Tibial nerve (tissue), 4 donors: ENCODE measurements at regions not wholly inside any gene's neighbourhood (a gene's known extent, or its start where the extent isn't known, plus 50 kb on each side); places are given as distances from the start of the nearest gene placed in this dataset.

Source experiments
- DNase-seq, 2 donors: peaks; one replicate each; pipeline ENCODE4 v3.0.0-alpha.2; 2019; ENCODE audit warnings: low spot score in 2 of 2
- H3K27ac ChIP-seq, 4 donors: fragments of 200-600 bp; sonication (generic) in 3 of 4; one replicate each; pipeline ENCODE4 v1.5.1; 2017 to 2019; ENCODE audit warnings: mild to moderate bottlenecking in 1 of 4
- H3K27me3 ChIP-seq, 2 donors: fragments of 200-600 bp; sonication (generic) in 1 of 2; one replicate each; pipeline versions ENCODE4 v1.5.1 to v1.6.0; 2017 to 2019
- H3K36me3 ChIP-seq, 3 donors: fragments of 200-600 bp; sonication (generic); one replicate each; pipeline ENCODE4 v1.5.1; 2018 to 2019
- H3K4me1 ChIP-seq, 4 donors: fragments of 200-600 bp; sonication (generic) in 3 of 4; one replicate each; pipeline ENCODE4 v1.5.1; 2017 to 2019
- H3K4me3 ChIP-seq, 4 donors: fragments of 200-600 bp; sonication (generic) in 3 of 4; one replicate each; pipeline ENCODE4 v1.5.1; 2017 to 2019; ENCODE audit warnings: mild to moderate bottlenecking in 1 of 4, moderate library complexity in 1 of 4
- H3K9me3 ChIP-seq, 4 donors: fragments of 200-600 bp; sonication (generic) in 3 of 4; one replicate each; pipeline ENCODE4 v1.5.1; 2017 to 2019
- EP300 ChIP-seq, 2 donors: sonication (generic); formaldehyde crosslinking; IDR thresholded peaks; one replicate each; pipeline ENCODE4 v1.6.1; 2017; ENCODE audit warnings: antibody characterized with exemption in 2 of 2, mild to moderate bottlenecking in 1 of 2
- POLR2A ChIP-seq, 2 donors: fragments of 450-650 bp; IDR thresholded peaks; one replicate each; pipeline ENCODE4 v1.6.1; 2017; ENCODE audit warnings: antibody characterized with exemption in 2 of 2, mild to moderate bottlenecking in 2 of 2, moderate library complexity in 2 of 2
- WGBS, 2 donors: methylation state at CpG; one replicate each; pipeline ENCODE4 v1.1.5; 2018; 5-methylcytosine and 5-hydroxymethylcytosine counted together
- TF ChIP-seq, protein P1 (sequence below), 5 experiments: fragments of 200-600 bp in 3 of 5; fragments of 450-650 bp in 2 of 5; sonication (generic) in 3 of 5; IDR thresholded peaks; one replicate each; pipeline ENCODE4 v1.5.1; 2016 to 2019; ENCODE audit warnings: antibody characterized with exemption in 5 of 5, mild to moderate bottlenecking in 3 of 5, moderate library complexity in 2 of 5

DNA sequence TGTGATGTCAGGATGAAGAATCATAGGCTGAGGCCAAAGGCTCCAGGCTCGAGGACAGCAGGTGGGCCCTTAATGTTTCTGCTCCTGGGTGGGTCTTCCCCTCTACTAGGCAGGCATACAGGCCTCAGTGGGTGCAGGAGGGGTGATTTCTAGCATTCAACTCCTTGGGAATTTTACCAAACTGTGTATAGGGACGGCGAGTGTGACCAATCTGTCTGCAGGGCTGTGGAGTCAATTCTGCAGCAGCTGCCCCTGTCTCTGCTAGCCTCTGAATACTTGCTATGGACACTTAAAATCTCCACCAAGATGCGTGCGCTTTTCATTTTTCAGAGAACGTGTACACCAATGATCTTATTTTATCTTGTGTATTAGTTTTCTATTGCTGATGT, 115.5 kb downstream of the WDR11 start:
- Histone ChIP-seq H3K4me3 (no peak overlapping the region), H3K27me3 (no peaks in the 10 kb centered on the region), H3K9me3 (no peaks in the 10 kb centered on the region), H3K36me3 (no peaks in the 10 kb centered on the region), H3K27ac (no peak overlapping the region), H3K4me1 (peaks cover 0 to 6% (median 0%) of the 10 kb centered on the region in 4 donors)
- TF ChIP-seq EP300 (IDR thresholded peaks at IDR 0.05) (no peak), POLR2A (IDR thresholded peaks at IDR 0.05) (no peak)
- TF ChIP-seq, protein P1, sequence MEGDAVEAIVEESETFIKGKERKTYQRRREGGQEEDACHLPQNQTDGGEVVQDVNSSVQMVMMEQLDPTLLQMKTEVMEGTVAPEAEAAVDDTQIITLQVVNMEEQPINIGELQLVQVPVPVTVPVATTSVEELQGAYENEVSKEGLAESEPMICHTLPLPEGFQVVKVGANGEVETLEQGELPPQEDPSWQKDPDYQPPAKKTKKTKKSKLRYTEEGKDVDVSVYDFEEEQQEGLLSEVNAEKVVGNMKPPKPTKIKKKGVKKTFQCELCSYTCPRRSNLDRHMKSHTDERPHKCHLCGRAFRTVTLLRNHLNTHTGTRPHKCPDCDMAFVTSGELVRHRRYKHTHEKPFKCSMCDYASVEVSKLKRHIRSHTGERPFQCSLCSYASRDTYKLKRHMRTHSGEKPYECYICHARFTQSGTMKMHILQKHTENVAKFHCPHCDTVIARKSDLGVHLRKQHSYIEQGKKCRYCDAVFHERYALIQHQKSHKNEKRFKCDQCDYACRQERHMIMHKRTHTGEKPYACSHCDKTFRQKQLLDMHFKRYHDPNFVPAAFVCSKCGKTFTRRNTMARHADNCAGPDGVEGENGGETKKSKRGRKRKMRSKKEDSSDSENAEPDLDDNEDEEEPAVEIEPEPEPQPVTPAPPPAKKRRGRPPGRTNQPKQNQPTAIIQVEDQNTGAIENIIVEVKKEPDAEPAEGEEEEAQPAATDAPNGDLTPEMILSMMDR (IDR thresholded peaks at IDR 0.05): no peak
- 80 to 86% methylated on average over 6 of the region's 6 CpGs for WGBS, 2 donors
- no peak for DNase-seq

DNA sequence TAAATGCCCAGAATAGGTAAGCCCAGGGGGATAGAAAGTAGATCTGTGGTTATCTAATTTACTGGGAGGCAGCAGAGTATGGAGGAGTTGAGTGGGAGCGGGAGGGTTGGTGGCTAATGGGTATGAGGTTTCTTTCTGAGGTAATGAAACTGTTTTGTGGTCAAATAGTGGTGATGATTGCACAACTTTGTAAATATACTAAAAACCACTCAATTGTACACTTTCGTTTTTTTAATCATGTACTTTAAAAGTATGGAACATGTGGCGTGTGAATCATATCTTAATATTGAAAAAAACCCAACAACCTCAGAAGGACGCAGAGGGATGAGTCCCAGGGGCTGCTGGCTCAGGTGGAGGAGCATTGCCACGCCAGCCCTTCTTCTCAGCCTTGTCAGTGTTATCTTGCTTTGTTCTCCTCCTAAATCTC, 118.1 kb downstream of the WDR11 start:
- DNase-seq: no peak
- Histone ChIP-seq H3K4me3 (no peak overlapping the region), H3K36me3 (no peaks in the 10 kb centered on the region), H3K27me3 (no peaks in the 10 kb centered on the region), H3K27ac (no peak overlapping the region), H3K4me1 (no peaks in the 10 kb centered on the region), H3K9me3 (peaks cover 0 to 13% (median 0%) of the 10 kb centered on the region in 4 donors)
- WGBS, 2 donors: 77 to 91% methylated on average over 5 of the region's 5 CpGs
- no peak for TF ChIP-seq POLR2A (IDR thresholded peaks at IDR 0.05)
- TF ChIP-seq, protein P1 (IDR thresholded peaks at IDR 0.05): no peak
- TF ChIP-seq EP300 (IDR thresholded peaks at IDR 0.05): no peak

DNA sequence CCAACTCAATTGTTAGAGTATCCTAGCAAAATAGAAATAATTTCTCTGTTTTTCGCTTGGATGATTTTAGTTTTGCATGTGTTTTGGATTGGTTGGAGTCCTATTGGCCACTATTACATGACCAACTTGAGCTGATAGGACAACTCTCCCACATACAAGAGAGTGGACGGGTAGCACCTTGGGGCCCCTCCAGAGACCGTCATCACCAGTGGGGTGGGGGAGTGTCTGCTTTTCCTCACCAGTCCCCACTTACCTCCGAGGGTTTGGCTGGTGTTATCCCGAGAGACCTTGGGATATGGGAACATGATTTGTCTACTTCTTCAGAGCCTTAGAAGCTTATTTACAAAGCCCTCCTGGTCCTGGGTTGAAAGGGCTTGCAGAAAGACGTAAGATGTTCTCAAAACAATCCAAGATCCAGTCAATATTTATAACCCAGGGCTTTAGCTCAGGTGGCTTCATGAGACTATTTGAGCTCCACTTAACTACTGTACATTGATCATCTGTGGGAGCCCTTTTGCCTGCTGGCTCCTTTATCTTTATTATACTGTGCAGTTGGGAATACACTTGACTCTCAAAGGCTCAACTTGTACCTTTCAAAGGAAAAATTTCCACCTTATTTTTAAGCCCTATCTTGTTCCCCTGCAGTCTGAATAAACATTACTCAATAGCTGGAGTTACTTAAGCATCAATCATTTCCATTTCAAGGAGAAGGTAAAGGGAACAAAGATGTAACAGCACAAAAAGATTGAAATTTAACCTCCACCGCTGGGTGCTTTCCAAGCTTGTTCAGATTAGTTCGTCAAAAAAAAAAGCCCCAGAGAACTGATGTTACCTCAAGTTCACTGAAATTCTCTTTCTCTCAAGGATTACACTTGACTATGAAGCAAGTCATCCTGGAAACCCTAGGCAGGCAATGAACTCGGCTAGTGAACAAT, 119.7 kb downstream of the WDR11 start:
- no peak overlapping the region for H3K4me3 ChIP-seq
- no peak overlapping the region for H3K27ac ChIP-seq
- WGBS, 2 donors: 79 to 85% methylated on average over 9 of the region's 9 CpGs
- H3K36me3 ChIP-seq: no peaks in the 10 kb centered on the region
- H3K9me3 ChIP-seq: peaks cover 0 to 28% (median 0%) of the 10 kb centered on the region in 4 donors
- DNase-seq: no peak
- TF ChIP-seq EP300 (IDR thresholded peaks at IDR 0.05) (no peak), POLR2A (IDR thresholded peaks at IDR 0.05) (no peak)
- TF ChIP-seq, protein P1 (IDR thresholded peaks at IDR 0.05): no peak
- no peaks in the 10 kb centered on the region for H3K4me1 ChIP-seq
- peaks cover 0 to 7% of the 10 kb centered on the region in 2 donors for H3K27me3 ChIP-seq

DNA sequence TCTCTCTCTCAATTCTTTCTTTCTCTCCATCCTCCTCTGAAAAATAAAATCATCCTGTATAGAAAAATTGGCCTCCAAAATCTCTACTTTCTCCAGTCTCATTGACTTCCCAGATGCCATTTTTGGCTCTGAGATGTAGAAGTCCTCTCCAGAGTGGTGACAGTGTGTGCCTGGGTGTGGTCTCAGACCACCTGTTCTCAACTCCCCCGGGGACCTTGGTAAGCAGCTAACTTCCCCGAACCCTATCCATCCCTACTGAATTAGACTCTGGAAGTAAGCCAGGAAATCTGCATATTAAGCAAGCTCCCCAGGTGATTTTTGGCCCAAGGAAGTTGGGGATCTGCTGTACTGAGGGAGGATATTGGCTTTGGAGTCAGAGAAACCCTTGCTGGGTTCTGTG, 120.5 kb downstream of the WDR11 start:
- no peak overlapping the region for H3K27ac ChIP-seq
- no peaks in the 10 kb centered on the region for H3K4me1 ChIP-seq

DNA sequence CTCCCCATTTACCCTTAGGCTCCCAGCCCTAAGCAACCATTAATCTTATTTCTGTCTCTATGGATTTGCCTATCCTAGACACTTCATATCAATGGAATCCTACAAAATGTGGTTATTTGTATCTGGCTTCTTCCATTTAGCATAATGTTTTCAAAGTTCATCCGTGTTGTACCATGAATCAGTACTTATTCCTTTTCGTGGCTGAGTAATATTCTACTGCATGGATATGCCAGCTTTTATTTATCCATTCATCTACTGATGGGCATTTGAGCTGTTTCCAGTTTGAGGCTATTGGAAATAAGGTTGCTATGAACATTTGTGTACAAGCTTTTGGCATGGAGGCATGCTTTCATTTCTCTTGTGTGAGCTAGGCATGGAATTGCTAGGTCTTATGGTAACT, 121.1 kb downstream of the WDR11 start:
- 85 to 92% methylated on average over 2 of the region's 2 CpGs for WGBS, 2 donors
- Histone ChIP-seq H3K4me1 (no peaks in the 10 kb centered on the region), H3K27me3 (peaks cover 0 to 13% of the 10 kb centered on the region in 2 donors), H3K4me3 (no peak overlapping the region), H3K36me3 (no peaks in the 10 kb centered on the region), H3K9me3 (peaks cover 0 to 28% (median 0%) of the 10 kb centered on the region in 4 donors), H3K27ac (no peak overlapping the region)
- DNase-seq: no peak
- TF ChIP-seq, protein P1 (IDR thresholded peaks at IDR 0.05): no peak
- TF ChIP-seq POLR2A (IDR thresholded peaks at IDR 0.05) (no peak), EP300 (IDR thresholded peaks at IDR 0.05) (no peak)

More for the DNA sequence above, 120.5 kb downstream of the WDR11 start:
- no peak for DNase-seq
- no peak overlapping the region for H3K4me3 ChIP-seq
- peaks cover 0 to 28% (median 0%) of the 10 kb centered on the region in 4 donors for H3K9me3 ChIP-seq
- no peaks in the 10 kb centered on the region for H3K36me3 ChIP-seq
- WGBS, 2 donors: 60 to 66% methylated on average over 2 of the region's 2 CpGs
- TF ChIP-seq EP300 (IDR thresholded peaks at IDR 0.05): no peak
- H3K27me3 ChIP-seq: peaks cover 0 to 8% of the 10 kb centered on the region in 2 donors
